HepG2 (cell line): ENCODE measurements at regions not wholly inside any gene's neighbourhood (a gene's known extent, or its start where the extent isn't known, plus 50 kb on each side); places are given as distances from the start of the nearest gene placed in this dataset.

Experiments
- ATAC-seq: fragments of 200-7000 bp; cut with Tn5 transposase; 3 replicates; pipeline ENCODE4 v1.9.1; 2020; ENCODE audit warnings: mild to moderate bottlenecking, moderate library complexity
- BruUV-seq: library from RNA; stranded (reverse); fragments of 400-500 nt; replicated peaks from 2 replicates; lab custom pipeline; 2021; lab: Mats Ljungman, UMichigan
- CTCF ChIA-PET: fragments of 300-600 bp; formaldehyde crosslinking; extraction: SDS; loops from one replicate; lab custom pipeline; 2021; ENCODE audit warnings: low total read pairs, inconsistent platforms, low intra/inter-chr PET ratio; lab: Yijun Ruan, JAX
- POLR2A ChIA-PET: fragments of 350-600 bp; sonication (Branson Sonifier 250); formaldehyde crosslinking; loops from one replicate; lab custom pipeline; 2020; ENCODE audit warnings: antibody characterized with exemption, inconsistent platforms; lab: Yijun Ruan, JAX
- DNase-seq: peaks from one replicate; pipeline ENCODE4 v3.0.0-alpha.2; 2015; ENCODE audit warnings: low spot score
- FAIRE-seq: peaks from 3 replicates; lab custom pipeline; 2011; peaks lifted over from hg19 to GRCh38; lab: Jason Lieb, UNC
- H2AFZ ChIP-seq: one replicate; pipeline ENCODE4 v1.6.1; 2011; ENCODE audit warnings: low read length, inconsistent platforms
- H3K27ac ChIP-seq: fragments of 300-600 bp; 3 replicates; pipeline ENCODE4 v1.8.0; 2011; ENCODE audit warnings: mixed run types, mild to moderate bottlenecking, mixed read lengths, low read length, inconsistent platforms; ENCODE audit not compliant: insufficient read depth; ENCODE audit errors: extremely low read length
- H3K27me3 ChIP-seq, 2 experiments: fragments of 200-600 bp in 1 of 2; 2 replicates in 1 of 2; 3 replicates in 1 of 2; pipeline versions ENCODE4 v1.6.0 to v1.8.0; 2011; ENCODE audit warnings: low read length in 2 of 2, mild to moderate bottlenecking in 2 of 2, moderate library complexity in 2 of 2, inconsistent platforms in 1 of 2; ENCODE audit not compliant: insufficient read depth in 2 of 2, control insufficient read depth in 1 of 2
- H3K36me3 ChIP-seq, 2 experiments: fragments of 200-600 bp in 1 of 2; replicated peaks in 1 of 2; 2 replicates in 1 of 2; 3 replicates in 1 of 2; pipeline versions ENCODE4 v1.5.1 to v1.8.0; 2011; ENCODE audit warnings: low read length in 2 of 2, inconsistent platforms in 1 of 2; ENCODE audit not compliant: insufficient read depth in 2 of 2, control insufficient read depth in 1 of 2
- H3K4me1 ChIP-seq: 2 replicates; pipeline ENCODE4 v1.5.1; 2012; ENCODE audit warnings: low read length, inconsistent platforms; ENCODE audit not compliant: insufficient read depth
- H3K4me2 ChIP-seq: 2 replicates; pipeline ENCODE4 v1.6.0; 2011; ENCODE audit warnings: low read depth, low read length, inconsistent platforms
- H3K4me3 ChIP-seq, 3 experiments: fragments of 200-600 bp in 1 of 3; sonication (generic), shearing (Covaris generic) in 1 of 3; replicated peaks in 1 of 3; 2 replicates each; pipeline ENCODE4 v1.5.1; 2011 to 2016; ENCODE audit warnings: low read length in 3 of 3, inconsistent platforms in 2 of 3, low read depth in 2 of 3, mild to moderate bottlenecking in 2 of 3, control low read depth in 1 of 3, mixed read lengths in 1 of 3; ENCODE audit not compliant: insufficient read depth in 1 of 3
- H3K79me2 ChIP-seq: one replicate; pipeline ENCODE4 v1.6.1; 2011; ENCODE audit warnings: low read length, inconsistent platforms; ENCODE audit not compliant: insufficient read depth
- H3K9ac ChIP-seq: 2 replicates; pipeline ENCODE4 v1.6.0; 2011; ENCODE audit warnings: mild to moderate bottlenecking, low read depth, low read length, inconsistent platforms; ENCODE audit not compliant: insufficient read depth
- H3K9me3 ChIP-seq: 2 replicates; pipeline ENCODE4 v1.5.1; 2012; ENCODE audit warnings: mild to moderate bottlenecking, low read length
- H4K20me1 ChIP-seq: 2 replicates; pipeline ENCODE4 v1.6.0; 2011; ENCODE audit warnings: inconsistent platforms, mild to moderate bottlenecking, low read length, moderate library complexity; ENCODE audit not compliant: insufficient read depth
- FOXC1 ChIP-seq: sonication (generic); formaldehyde crosslinking; IDR thresholded peaks from 2 replicates; pipeline ENCODE4 v1.8.0; 2022; ENCODE audit warnings: mild to moderate bottlenecking, missing genetic modification reagents, borderline replicate concordance
- GABPA ChIP-seq, 2 experiments: IDR thresholded peaks; 2 replicates each; pipeline ENCODE4 v1.6.1; 2011 to 2016; ENCODE audit warnings: low read depth in 2 of 2, low read length in 1 of 2, missing biosample characterization in 1 of 2, missing genetic modification characterization in 1 of 2
- KAT7 ChIP-seq: IDR thresholded peaks from 2 replicates; pipeline ENCODE4 v1.6.1; 2018; ENCODE audit warnings: borderline replicate concordance, missing compliant biosample characterization
- KAT8 ChIP-seq: IDR thresholded peaks from 2 replicates; pipeline ENCODE4 v1.6.1; 2016; ENCODE audit warnings: missing genetic modification reagents, missing compliant biosample characterization
- MAFK ChIP-seq, 2 experiments: IDR thresholded peaks in 1 of 2; conservative IDR thresholded peaks in 1 of 2; 2 replicates each; pipeline ENCODE4 v1.6.1; 2011; ENCODE audit warnings: improper control_type of control experiment in 2 of 2, low read length in 2 of 2
- MAZ ChIP-seq, 2 experiments: sonication (generic) in 1 of 2; formaldehyde crosslinking in 1 of 2; IDR thresholded peaks; 2 replicates each; pipeline versions ENCODE4 v1.5.0 to v1.6.1; 2012 to 2020; ENCODE audit warnings: low read depth in 2 of 2, mild to moderate bottlenecking in 2 of 2, borderline replicate concordance in 1 of 2, improper control_type of control experiment in 1 of 2, low read length in 1 of 2, missing genetic modification reagents in 1 of 2, moderate library complexity in 1 of 2
- RFXANK ChIP-seq: IDR thresholded peaks from 2 replicates; pipeline ENCODE4 v1.6.1; 2016
- RORA ChIP-seq: sonication (generic); formaldehyde crosslinking; IDR thresholded peaks from 2 replicates; pipeline ENCODE4 v1.5.0; 2020; ENCODE audit warnings: mild to moderate bottlenecking, missing genetic modification reagents, moderate library complexity
- ZKSCAN1 ChIP-seq: fragments of 150-350 bp; IDR thresholded peaks from 2 replicates; pipeline ENCODE4 v1.6.1; 2014; ENCODE audit warnings: low read length
- ZNF296 ChIP-seq: sonication (generic); formaldehyde crosslinking; conservative IDR thresholded peaks from 2 replicates; pipeline ENCODE4 v1.5.0; 2020; ENCODE audit warnings: mild to moderate bottlenecking, missing genetic modification reagents
- ZNF781 ChIP-seq: sonication (generic); formaldehyde crosslinking; IDR thresholded peaks from 2 replicates; pipeline ENCODE4 v1.5.1; 2020; ENCODE audit warnings: borderline replicate concordance, mild to moderate bottlenecking, missing genetic modification reagents; ENCODE audit errors: not compliant biosample characterization
- WGBS: methylation state at CpG from one replicate; pipeline ENCODE4 v1.1.6; 2017; ENCODE audit warnings: low lambda C conversion rate; 5-methylcytosine and 5-hydroxymethylcytosine counted together
- in situ Hi-C: cut with HindIII; loops from 2 replicates; pipeline ENCODE4 v1.10.0; 2017; ENCODE audit warnings: low pct_unique_long_range_greater_than_20kb; ENCODE audit not compliant: extremely low pct_ligation_motif_present
- intact Hi-C: fragments of 100-400 bp; cut with micrococcal nuclease; formaldehyde crosslinking; loops from one replicate; pipeline ENCODE4 v1.10.0; 2022; ENCODE audit not compliant: unreplicated experiment
- TF ChIP-seq, protein P1 (sequence below): IDR thresholded peaks from 2 replicates; pipeline ENCODE4 v1.6.1; 2016; ENCODE audit warnings: mild to moderate bottlenecking
- TF ChIP-seq, protein P2 (sequence below): IDR thresholded peaks from 2 replicates; pipeline ENCODE4 v1.6.1; 2016; ENCODE audit warnings: low read depth, borderline replicate concordance
- TF ChIP-seq, protein P3 (sequence below): sonication (generic); formaldehyde crosslinking; IDR thresholded peaks from 2 replicates; pipeline ENCODE4 v1.4.0; 2020; ENCODE audit warnings: mild to moderate bottlenecking, missing genetic modification reagents
- TF ChIP-seq, protein P4 (sequence below): sonication (generic); formaldehyde crosslinking; IDR thresholded peaks from 2 replicates; pipeline ENCODE4 v1.5.1; 2020; ENCODE audit warnings: mild to moderate bottlenecking, missing genetic modification reagents, moderate library complexity

DNA sequence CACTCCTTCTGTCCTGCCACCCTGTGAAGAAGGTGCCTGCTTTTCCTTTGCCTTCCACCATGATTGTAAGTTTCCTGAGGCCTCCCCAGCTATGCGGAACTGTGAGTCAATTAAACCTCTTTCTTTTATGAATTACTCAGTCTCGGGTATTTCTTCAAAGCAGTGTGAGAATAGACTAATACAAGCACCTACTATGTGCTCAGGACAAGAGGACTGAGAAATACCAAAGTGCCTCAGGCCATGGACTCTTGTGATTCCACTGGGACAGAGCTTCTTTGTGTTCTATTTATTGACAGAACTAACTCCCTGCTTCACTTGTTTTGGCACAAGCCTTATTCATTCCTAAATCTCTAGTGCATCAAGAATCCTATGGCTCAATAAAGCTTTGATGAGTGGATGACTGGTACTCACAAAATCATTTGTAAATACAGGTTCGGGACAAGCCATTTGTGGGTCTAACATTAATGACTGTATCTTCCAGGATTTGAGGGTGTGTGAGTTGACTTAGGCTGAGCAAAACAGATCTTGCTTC, 204.2 kb downstream of the PDCD6IP start:
- H3K36me3 ChIP-seq = no peaks in the 10 kb centered on the region
- H3K9ac ChIP-seq = no peak overlapping the region
- H3K27ac ChIP-seq = no peak overlapping the region
- no peak for FAIRE-seq
- ChIA-PET POLR2A (no interaction called here), CTCF (no interaction called here)
- in situ Hi-C loops = no loop called here
- no peaks in the 10 kb centered on the region for H4K20me1 ChIP-seq
- ATAC-seq = no peak
- H3K9me3 ChIP-seq = no peaks in the 10 kb centered on the region
- no peak overlapping the region for H3K4me3 ChIP-seq
- H3K27me3 ChIP-seq = no peaks in the 10 kb centered on the region
- no peaks in the 10 kb centered on the region for H3K79me2 ChIP-seq
- no peak overlapping the region for H2AFZ ChIP-seq
- peak; percentile 50 for DNase-seq
- intact Hi-C loops = no loop called here
- H3K4me2 ChIP-seq = no peak overlapping the region
- 52% methylated on average over 3 of the region's 3 CpGs for WGBS
- peaks cover 69% of the 10 kb centered on the region for H3K4me1 ChIP-seq
- TF ChIP-seq ZKSCAN1 (peak; percentile 73), FOXC1 (CRISPR knock-in tag) (no peak)
- BruUV-seq = no TSS peak

DNA sequence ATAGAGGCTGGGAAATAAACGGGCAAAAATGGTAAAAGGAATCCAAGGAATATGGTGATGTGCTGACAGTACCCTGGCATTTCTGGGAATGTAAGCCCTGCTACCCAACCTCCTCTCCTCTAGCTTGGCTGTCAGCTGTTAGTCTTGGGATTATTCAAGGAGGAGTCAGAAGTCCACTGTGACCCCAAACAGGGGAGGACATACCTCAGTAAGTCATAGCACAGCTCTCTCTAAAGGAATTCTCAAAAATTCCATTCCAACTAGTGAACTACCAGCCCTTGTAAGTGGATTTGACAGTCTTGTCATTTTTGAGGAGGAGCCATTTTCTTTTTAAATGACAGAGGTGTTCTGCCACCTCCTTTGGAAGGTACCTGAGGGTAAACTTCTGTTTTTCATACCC, 207.5 kb downstream of the PDCD6IP start:
- no peaks in the 10 kb centered on the region for H3K27me3 ChIP-seq
- no peaks in the 10 kb centered on the region for H3K79me2 ChIP-seq
- H3K4me2 ChIP-seq = no peak overlapping the region
- POLR2A ChIA-PET = no interaction called here
- H2AFZ ChIP-seq = no peak overlapping the region
- no peak overlapping the region for H3K27ac ChIP-seq
- ATAC-seq = no peak
- H3K36me3 ChIP-seq = no peaks in the 10 kb centered on the region
- CTCF ChIA-PET = no interaction called here
- no peaks in the 10 kb centered on the region for H3K9me3 ChIP-seq
- H4K20me1 ChIP-seq = no peaks in the 10 kb centered on the region
- intact Hi-C loops = no loop called here
- WGBS = 65% methylated on average over 1 of the region's 1 CpG
- DNase-seq = no peak
- peaks cover 81% of the 10 kb centered on the region for H3K4me1 ChIP-seq
- no peak overlapping the region for H3K4me3 ChIP-seq
- no peak for FAIRE-seq
- no peak overlapping the region for H3K9ac ChIP-seq
- BruUV-seq = no TSS peak
- in situ Hi-C loops = no loop called here
- TF ChIP-seq GABPA (IDR thresholded peaks at IDR 0.05; ENCODE audit: low read depth, low read length) (no peak), GABPA (CRISPR knock-in tag; IDR thresholded peaks at IDR 0.05; ENCODE audit: low read depth) (no peak), RORA (CRISPR knock-in tag) (no peak), ZNF781 (CRISPR knock-in tag) (no peak), ZNF296 (CRISPR knock-in tag) (no peak), MAFK (conservative IDR thresholded peaks at IDR 0.05 in 1 of 2, IDR thresholded peaks at IDR 0.05 in 1 of 2; ENCODE audit: low read length in 2 of 2) (no peak), KAT8 (CRISPR knock-in tag) (no peak), KAT7 (CRISPR knock-in tag) (no peak), RFXANK (no peak), MAZ (IDR thresholded peaks at IDR 0.05; ENCODE audit: borderline replicate concordance, low read depth, low read length) (no peak), MAZ (CRISPR knock-in tag; IDR thresholded peaks at IDR 0.05; ENCODE audit: low read depth) (no peak)
- TF ChIP-seq, protein P1, sequence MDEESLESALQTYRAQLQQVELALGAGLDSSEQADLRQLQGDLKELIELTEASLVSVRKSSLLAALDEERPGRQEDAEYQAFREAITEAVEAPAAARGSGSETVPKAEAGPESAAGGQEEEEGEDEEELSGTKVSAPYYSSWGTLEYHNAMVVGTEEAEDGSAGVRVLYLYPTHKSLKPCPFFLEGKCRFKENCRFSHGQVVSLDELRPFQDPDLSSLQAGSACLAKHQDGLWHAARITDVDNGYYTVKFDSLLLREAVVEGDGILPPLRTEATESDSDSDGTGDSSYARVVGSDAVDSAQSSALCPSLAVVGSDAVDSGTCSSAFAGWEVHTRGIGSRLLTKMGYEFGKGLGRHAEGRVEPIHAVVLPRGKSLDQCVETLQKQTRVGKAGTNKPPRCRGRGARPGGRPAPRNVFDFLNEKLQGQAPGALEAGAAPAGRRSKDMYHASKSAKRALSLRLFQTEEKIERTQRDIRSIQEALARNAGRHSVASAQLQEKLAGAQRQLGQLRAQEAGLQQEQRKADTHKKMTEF (CRISPR knock-in tag) = no peak
- TF ChIP-seq, protein P2, sequence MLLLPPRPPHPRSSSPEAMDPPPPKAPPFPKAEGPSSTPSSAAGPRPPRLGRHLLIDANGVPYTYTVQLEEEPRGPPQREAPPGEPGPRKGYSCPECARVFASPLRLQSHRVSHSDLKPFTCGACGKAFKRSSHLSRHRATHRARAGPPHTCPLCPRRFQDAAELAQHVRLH (CRISPR knock-in tag) = no peak
- TF ChIP-seq, protein P3, sequence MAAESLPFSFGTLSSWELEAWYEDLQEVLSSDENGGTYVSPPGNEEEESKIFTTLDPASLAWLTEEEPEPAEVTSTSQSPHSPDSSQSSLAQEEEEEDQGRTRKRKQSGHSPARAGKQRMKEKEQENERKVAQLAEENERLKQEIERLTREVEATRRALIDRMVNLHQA (CRISPR knock-in tag) = no peak
- TF ChIP-seq, protein P4, sequence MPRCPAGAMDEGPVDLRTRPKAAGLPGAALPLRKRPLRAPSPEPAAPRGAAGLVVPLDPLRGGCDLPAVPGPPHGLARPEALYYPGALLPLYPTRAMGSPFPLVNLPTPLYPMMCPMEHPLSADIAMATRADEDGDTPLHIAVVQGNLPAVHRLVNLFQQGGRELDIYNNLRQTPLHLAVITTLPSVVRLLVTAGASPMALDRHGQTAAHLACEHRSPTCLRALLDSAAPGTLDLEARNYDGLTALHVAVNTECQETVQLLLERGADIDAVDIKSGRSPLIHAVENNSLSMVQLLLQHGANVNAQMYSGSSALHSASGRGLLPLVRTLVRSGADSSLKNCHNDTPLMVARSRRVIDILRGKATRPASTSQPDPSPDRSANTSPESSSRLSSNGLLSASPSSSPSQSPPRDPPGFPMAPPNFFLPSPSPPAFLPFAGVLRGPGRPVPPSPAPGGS (CRISPR knock-in tag) = no peak
